Suprapubic skin (tissue), 4 donors: ENCODE measurements at regions not wholly inside any gene's neighbourhood (a gene's known extent, or its start where the extent isn't known, plus 50 kb on each side); places are given as distances from the start of the nearest gene placed in this dataset.

Source experiments
- DNase-seq, 2 donors: peaks; one replicate each; pipeline ENCODE4 v3.0.0-alpha.2; 2019; ENCODE audit warnings: low spot score in 2 of 2
- H3K27ac ChIP-seq: fragments of 200-600 bp; sonication (generic); one replicate; pipeline ENCODE4 v1.5.1; 2019
- H3K27me3 ChIP-seq: fragments of 200-600 bp; sonication (generic); one replicate; pipeline ENCODE4 v1.5.1; 2019
- H3K36me3 ChIP-seq: fragments of 200-600 bp; sonication (generic); one replicate; pipeline ENCODE4 v1.5.1; 2019
- H3K4me1 ChIP-seq: fragments of 200-600 bp; sonication (generic); one replicate; pipeline ENCODE4 v1.5.1; 2019
- H3K4me3 ChIP-seq: fragments of 200-600 bp; sonication (generic); one replicate; pipeline ENCODE4 v1.5.1; 2019; ENCODE audit warnings: mild to moderate bottlenecking
- H3K9me3 ChIP-seq: fragments of 200-600 bp; sonication (generic); one replicate; pipeline ENCODE4 v1.5.1; 2019
- CTCF ChIP-seq, 2 donors: fragments of 200-600 bp in 1 of 2; fragments of 450-650 bp in 1 of 2; sonication (generic) in 1 of 2; IDR thresholded peaks; one replicate each; pipeline ENCODE4 v1.5.1; 2016 to 2019; ENCODE audit warnings: antibody characterized with exemption in 2 of 2, mild to moderate bottlenecking in 1 of 2, moderate library complexity in 1 of 2
- EP300 ChIP-seq: sonication (generic); formaldehyde crosslinking; IDR thresholded peaks from one replicate; pipeline ENCODE4 v1.6.1; 2017; ENCODE audit warnings: antibody characterized with exemption
- POLR2A ChIP-seq, 2 donors: fragments of 450-650 bp; IDR thresholded peaks; one replicate each; pipeline ENCODE4 v1.6.1; 2017; ENCODE audit warnings: antibody characterized with exemption in 2 of 2, mild to moderate bottlenecking in 2 of 2, moderate library complexity in 2 of 2
- POLR2AphosphoS5 ChIP-seq, 3 donors: sonication (generic); formaldehyde crosslinking; IDR thresholded peaks; one replicate each; pipeline ENCODE4 v1.6.1; 2017; ENCODE audit warnings: antibody characterized with exemption in 3 of 3
- WGBS: methylation state at CpG from one replicate; pipeline ENCODE4 v1.1.5; 2018; 5-methylcytosine and 5-hydroxymethylcytosine counted together

- no peaks in the 10 kb centered on the region for H3K4me1 ChIP-seq
- H3K9me3 ChIP-seq, result no peaks in the 10 kb centered on the region
- H3K27ac ChIP-seq, result no peak overlapping the region
- H3K36me3 ChIP-seq, result no peaks in the 10 kb centered on the region
- no peak for TF ChIP-seq EP300
- peak; percentile 34 to 38 for TF ChIP-seq CTCF (IDR thresholded peaks at IDR 0.05)
- no peak overlapping the region for H3K4me3 ChIP-seq
- no peak for DNase-seq
- H3K27me3 ChIP-seq, result no peaks in the 10 kb centered on the region
- 46% methylated on average over 6 of the region's 6 CpGs for WGBS
Measured at GRCh38 chr14:65164068-65164824, 61.9 kb upstream of the MAX start.

- Histone ChIP-seq H3K4me3 (no peak overlapping the region), H3K27ac (no peak overlapping the region), H3K27me3 (no peaks in the 10 kb centered on the region), H3K4me1 (no peaks in the 10 kb centered on the region), H3K36me3 (no peaks in the 10 kb centered on the region), H3K9me3 (no peaks in the 10 kb centered on the region)
- WGBS, result 84% methylated on average over 3 of the region's 3 CpGs
- no peak for DNase-seq
- TF ChIP-seq EP300 (no peak), CTCF (IDR thresholded peaks at IDR 0.05) (no peak)
Measured at GRCh38 chr14:65164825-65165135, 62.5 kb upstream of the MAX start.

GRCh38 chr14:65167072-65167645, 64.8 kb upstream of the MAX start:
- Histone ChIP-seq H3K27ac (no peak overlapping the region), H3K4me3 (no peak overlapping the region), H3K36me3 (no peaks in the 10 kb centered on the region), H3K9me3 (no peaks in the 10 kb centered on the region), H3K27me3 (peaks cover 3% of the 10 kb centered on the region), H3K4me1 (peaks cover 10% of the 10 kb centered on the region)
- WGBS, result 93% methylated on average over 3 of the region's 3 CpGs
- TF ChIP-seq POLR2AphosphoS5 (IDR thresholded peaks at IDR 0.05), result no peak
- TF ChIP-seq POLR2A (IDR thresholded peaks at IDR 0.05), result no peak
- TF ChIP-seq CTCF (IDR thresholded peaks at IDR 0.05), result no peak
- no peak for TF ChIP-seq EP300
- no peak for DNase-seq

- Histone ChIP-seq H3K4me3 (no peak overlapping the region), H3K27ac (peak overlapping the region; percentile 67), H3K9me3 (no peaks in the 10 kb centered on the region), H3K4me1 (peaks cover 10% of the 10 kb centered on the region), H3K27me3 (peaks cover 3% of the 10 kb centered on the region), H3K36me3 (no peaks in the 10 kb centered on the region)
- TF ChIP-seq POLR2A (IDR thresholded peaks at IDR 0.05) (no peak), CTCF (IDR thresholded peaks at IDR 0.05) (no peak), POLR2AphosphoS5 (IDR thresholded peaks at IDR 0.05) (peak in 1 of 3 donors; percentile 33), EP300 (no peak)
- DNase-seq, result no peak
- 78% methylated on average over 3 of the region's 3 CpGs for WGBS
Measured at GRCh38 chr14:65168840-65169239, 66.5 kb upstream of the MAX start.

- Histone ChIP-seq H3K4me3 (no peak overlapping the region), H3K4me1 (peaks cover 10% of the 10 kb centered on the region), H3K27me3 (peaks cover 3% of the 10 kb centered on the region), H3K27ac (peak overlapping the region; percentile 67), H3K36me3 (no peaks in the 10 kb centered on the region), H3K9me3 (no peaks in the 10 kb centered on the region)
- 54% methylated on average over 1 of the region's 1 CpG for WGBS
- TF ChIP-seq POLR2AphosphoS5 (IDR thresholded peaks at IDR 0.05), result no peak
- no peak for TF ChIP-seq POLR2A (IDR thresholded peaks at IDR 0.05)
- no peak for TF ChIP-seq CTCF (IDR thresholded peaks at IDR 0.05)
- no peak for TF ChIP-seq EP300
- no peak for DNase-seq
Measured at GRCh38 chr14:65169351-65169750, 67.0 kb upstream of the MAX start.
